HG02763 (cell line): ENCODE measurements at regions not wholly inside any gene's neighbourhood (a gene's known extent, or its start where the extent isn't known, plus 50 kb on each side); places are given as distances from the start of the nearest gene placed in this dataset.
"Not testable (repeated sequence)": the region's sequence is repeated elsewhere in the genome, so short reads cannot be mapped to it uniquely, and the experiment has no call there.

Experiments used
- ATAC-seq: cut with Tn5 transposase; IDR thresholded peaks from one replicate; pipeline ENCODE4 v1.9.1; 2021; ENCODE audit warnings: mild to moderate bottlenecking, moderate library complexity; ENCODE audit not compliant: unreplicated experiment

- no peak for ATAC-seq
Measured at GRCh38 chr6:125423047-125423446, 121.3 kb upstream of the HDDC2 start.

- no peak for ATAC-seq
Measured at GRCh38 chr6:125431971-125432370, 130.2 kb upstream of the HDDC2 start.

GRCh38 chr6:125432963-125433362 is 131.2 kb upstream of the HDDC2 start:
- ATAC-seq = no peak

- ATAC-seq = no peak
Measured at GRCh38 chr6:125434760-125435159, 133.0 kb upstream of the HDDC2 start.

GRCh38 chr6:125439512-125439911 is 137.7 kb upstream of the HDDC2 start:
- no peak for ATAC-seq

- ATAC-seq = no peak
Measured at GRCh38 chr6:125444006-125444923, 142.5 kb upstream of the HDDC2 start.

GRCh38 chr6:125445054-125445453 is 143.3 kb upstream of the HDDC2 start:
- no peak for ATAC-seq

GRCh38 chr6:125446011-125446410 is 144.2 kb upstream of the HDDC2 start:
- no peak for ATAC-seq

- no peak for ATAC-seq
Measured at GRCh38 chr6:125451750-125452149, 150.0 kb upstream of the HDDC2 start.

- ATAC-seq = no peak
Measured at GRCh38 chr6:125453516-125453915, 151.7 kb upstream of the HDDC2 start.

GRCh38 chr6:125454351-125454750 is 152.6 kb upstream of the HDDC2 start:
- ATAC-seq = no peak

GRCh38 chr6:125458493-125458892 is 156.7 kb upstream of the HDDC2 start:
- ATAC-seq = not testable (repeated sequence)

GRCh38 chr6:125465332-125465731 is 163.6 kb upstream of the HDDC2 start:
- not testable (repeated sequence) for ATAC-seq

- no peak for ATAC-seq
Measured at GRCh38 chr6:125469915-125470314, 168.1 kb upstream of the HDDC2 start.

GRCh38 chr6:125471667-125472066 is 169.9 kb upstream of the HDDC2 start:
- ATAC-seq = no peak

GRCh38 chr6:125474061-125474460 is 172.3 kb upstream of the HDDC2 start:
- ATAC-seq = no peak

GRCh38 chr6:125477156-125477555 is 175.4 kb upstream of the HDDC2 start:
- ATAC-seq = no peak

- no peak for ATAC-seq
Measured at GRCh38 chr6:125477844-125478243, 176.1 kb upstream of the HDDC2 start.

- ATAC-seq = no peak
Measured at GRCh38 chr6:125480146-125480545, 178.4 kb upstream of the HDDC2 start.

GRCh38 chr6:125480571-125480970 is 178.8 kb upstream of the HDDC2 start:
- ATAC-seq = no peak

GRCh38 chr6:125481056-125481455 is 179.3 kb upstream of the HDDC2 start:
- no peak for ATAC-seq

GRCh38 chr6:125485757-125486156 is 184.0 kb upstream of the HDDC2 start:
- no peak for ATAC-seq

- no peak for ATAC-seq
Measured at GRCh38 chr6:125486881-125487280, 185.1 kb upstream of the HDDC2 start.
